RCC 7860 (cell line): ENCODE measurements at regions not wholly inside any gene's neighbourhood (a gene's known extent, or its start where the extent isn't known, plus 50 kb on each side); places are given as distances from the start of the nearest gene placed in this dataset.
"Not testable (repeated sequence)": the region's sequence is repeated elsewhere in the genome, so short reads cannot be mapped to it uniquely, and the experiment has no call there.

ENCODE experiments used
- DNase-seq: peaks from one replicate; pipeline ENCODE4 v3.0.0-alpha.2; 2015; ENCODE audit warnings: low spot score
- FAIRE-seq: peaks from 2 replicates; lab custom pipeline; 2012; peaks lifted over from hg19 to GRCh38; lab: Jason Lieb, UNC

GRCh38 chr16:59696495-59696894 lies 962.4 kb upstream of the GOT2 start:
- no peak for FAIRE-seq
- DNase-seq, result no peak

GRCh38 chr16:59690216-59690615 lies 956.1 kb upstream of the GOT2 start:
- FAIRE-seq, result no peak
- no peak for DNase-seq

- FAIRE-seq (no peak), DNase-seq (no peak)
These were observed 953.9 kb upstream of the GOT2 start for GRCh38 chr16:59688006-59688405.

- DNase-seq, result no peak
- no peak for FAIRE-seq
These were observed 952.3 kb upstream of the GOT2 start for GRCh38 chr16:59686405-59686804.

- FAIRE-seq, result no peak
These were observed 950.8 kb upstream of the GOT2 start for GRCh38 chr16:59684911-59685310.

GRCh38 chr16:59683709-59684108 lies 949.6 kb upstream of the GOT2 start:
- FAIRE-seq (no peak), DNase-seq (no peak)

More at GRCh38 chr16:59684911-59685310, 950.8 kb upstream of the GOT2 start:
- DNase-seq, result no peak

- FAIRE-seq, result no peak
- no peak for DNase-seq
These were observed 931.6 kb upstream of the GOT2 start for GRCh38 chr16:59665618-59666220.

- no peak for DNase-seq
- FAIRE-seq, result no peak
These were observed 924.5 kb upstream of the GOT2 start for GRCh38 chr16:59658572-59658971.

GRCh38 chr16:59655031-59655430 lies 920.9 kb upstream of the GOT2 start:
- DNase-seq (no peak), FAIRE-seq (no peak)

- FAIRE-seq, result no peak
- no peak for DNase-seq
These were observed 920.3 kb upstream of the GOT2 start for GRCh38 chr16:59654455-59654854.

- no peak for FAIRE-seq
- no peak for DNase-seq
These were observed 917.5 kb upstream of the GOT2 start for GRCh38 chr16:59651662-59652061.

GRCh38 chr16:59645194-59645593 lies 911.1 kb upstream of the GOT2 start:
- DNase-seq (no peak), FAIRE-seq (no peak)

- DNase-seq (peak; percentile 42), FAIRE-seq (peak; percentile 57)
These were observed 901.6 kb upstream of the GOT2 start for GRCh38 chr16:59635674-59636073.

GRCh38 chr16:59634951-59635350 lies 900.8 kb upstream of the GOT2 start:
- FAIRE-seq (no peak), DNase-seq (no peak)

- DNase-seq (peak; percentile 52), FAIRE-seq (no peak)
These were observed 900.0 kb upstream of the GOT2 start for GRCh38 chr16:59634004-59634579.

GRCh38 chr16:59632276-59632855 lies 898.2 kb upstream of the GOT2 start:
- DNase-seq (peak; percentile 69), FAIRE-seq (peak; percentile 34)

GRCh38 chr16:59624381-59624780 lies 890.3 kb upstream of the GOT2 start:
- not testable (repeated sequence) for FAIRE-seq, DNase-seq

GRCh38 chr16:59614466-59615240 lies 880.5 kb upstream of the GOT2 start:
- FAIRE-seq, result no peak
- no peak for DNase-seq

- DNase-seq, FAIRE-seq: not testable (repeated sequence)
These were observed 878.9 kb upstream of the GOT2 start for GRCh38 chr16:59612910-59613620.

GRCh38 chr16:59612094-59612493 lies 878.0 kb upstream of the GOT2 start:
- FAIRE-seq (no peak), DNase-seq (no peak)

GRCh38 chr16:59611556-59611955 lies 877.4 kb upstream of the GOT2 start:
- no peak for DNase-seq
- FAIRE-seq, result no peak
